ENCODE measurements at regions not wholly inside any gene's neighbourhood (a gene's known extent, or its start where the extent isn't known, plus 50 kb on each side); places are given as distances from the start of the nearest gene placed in this dataset.
A peak's percentile ranks its signal among the peaks of the same experiment; 100 is the strongest.

- Histone ChIP-seq H3K4me3 (replicated peaks in 1 of 3) (no peak overlapping the region), H3K4me1 (peaks cover 0 to 15% of the 10 kb centered on the region in 2 donors), H3K27me3 (no peaks in the 10 kb centered on the region), H3K27ac (peak overlapping the region; percentile 8 to 33 (median 13)), H3K9me3 (no peaks in the 10 kb centered on the region), H3K36me3 (no peaks in the 10 kb centered on the region)
- TF ChIP-seq, protein P1, sequence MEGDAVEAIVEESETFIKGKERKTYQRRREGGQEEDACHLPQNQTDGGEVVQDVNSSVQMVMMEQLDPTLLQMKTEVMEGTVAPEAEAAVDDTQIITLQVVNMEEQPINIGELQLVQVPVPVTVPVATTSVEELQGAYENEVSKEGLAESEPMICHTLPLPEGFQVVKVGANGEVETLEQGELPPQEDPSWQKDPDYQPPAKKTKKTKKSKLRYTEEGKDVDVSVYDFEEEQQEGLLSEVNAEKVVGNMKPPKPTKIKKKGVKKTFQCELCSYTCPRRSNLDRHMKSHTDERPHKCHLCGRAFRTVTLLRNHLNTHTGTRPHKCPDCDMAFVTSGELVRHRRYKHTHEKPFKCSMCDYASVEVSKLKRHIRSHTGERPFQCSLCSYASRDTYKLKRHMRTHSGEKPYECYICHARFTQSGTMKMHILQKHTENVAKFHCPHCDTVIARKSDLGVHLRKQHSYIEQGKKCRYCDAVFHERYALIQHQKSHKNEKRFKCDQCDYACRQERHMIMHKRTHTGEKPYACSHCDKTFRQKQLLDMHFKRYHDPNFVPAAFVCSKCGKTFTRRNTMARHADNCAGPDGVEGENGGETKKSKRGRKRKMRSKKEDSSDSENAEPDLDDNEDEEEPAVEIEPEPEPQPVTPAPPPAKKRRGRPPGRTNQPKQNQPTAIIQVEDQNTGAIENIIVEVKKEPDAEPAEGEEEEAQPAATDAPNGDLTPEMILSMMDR (IDR thresholded peaks at IDR 0.05), result no peak
- no peak for TF ChIP-seq POLR2A (IDR thresholded peaks at IDR 0.05)
- WGBS, 2 donors, result 11 to 12% methylated on average over 3 of the region's 3 CpGs
- DNase-seq, result no peak
- intact Hi-C loops (cut with DNase I), result no loop called here
Measured at GRCh38 chr14:87628780-87629179, 364.2 kb downstream of the GALC start.

DNA sequence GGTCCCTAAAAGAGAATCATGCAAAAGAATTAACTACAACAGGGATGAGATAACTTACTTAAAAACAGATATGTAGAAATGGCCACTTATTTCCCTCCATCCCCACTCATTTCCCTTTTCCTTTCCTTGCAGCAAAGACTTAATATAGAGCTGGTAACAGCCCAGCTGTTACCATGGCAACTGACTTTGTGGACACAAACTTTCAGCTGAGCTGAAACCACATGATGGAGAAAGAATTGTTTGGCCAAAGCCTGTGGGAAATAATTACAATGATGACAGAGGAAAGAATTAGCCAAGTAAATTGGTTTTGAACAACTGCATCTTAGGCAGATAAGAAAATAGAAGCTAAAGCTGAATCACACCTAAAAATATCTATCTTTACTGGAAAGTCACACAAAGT, 364.9 kb downstream of the GALC start:
- intact Hi-C loops (cut with DNase I), result no loop called here
- Histone ChIP-seq H3K27ac (peak overlapping the region; percentile 8 to 33 (median 13)), H3K9me3 (no peaks in the 10 kb centered on the region), H3K36me3 (no peaks in the 10 kb centered on the region), H3K27me3 (no peaks in the 10 kb centered on the region), H3K4me3 (replicated peaks in 1 of 3) (no peak overlapping the region), H3K4me1 (peaks cover 0 to 15% of the 10 kb centered on the region in 2 donors)
- TF ChIP-seq POLR2A (IDR thresholded peaks at IDR 0.05), result no peak
- TF ChIP-seq, protein P1 (IDR thresholded peaks at IDR 0.05), result no peak
- DNase-seq, result peak; percentile 53 to 57

DNA sequence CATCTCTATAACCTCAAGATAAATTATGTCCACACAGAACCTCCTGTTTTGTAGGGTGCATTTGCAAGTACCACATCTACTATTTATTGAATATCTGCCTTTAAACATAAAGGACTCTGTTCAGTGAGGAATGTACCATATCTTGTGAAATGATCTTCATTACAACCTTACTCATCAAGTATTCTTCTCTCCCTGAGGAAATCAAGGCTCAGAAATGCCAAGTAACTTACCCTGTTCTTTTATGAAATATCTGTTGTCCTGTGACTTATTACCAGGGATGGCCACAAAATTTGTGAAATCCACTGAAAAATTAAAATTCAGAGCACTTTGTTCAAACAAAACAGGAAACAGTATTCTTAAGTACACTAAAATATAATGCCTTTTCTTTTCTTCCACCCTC, 366.7 kb downstream of the GALC start:
- DNase-seq, result no peak
- Histone ChIP-seq H3K4me1 (peaks cover 0 to 15% of the 10 kb centered on the region in 2 donors), H3K9me3 (no peaks in the 10 kb centered on the region), H3K4me3 (replicated peaks in 1 of 3) (no peak overlapping the region), H3K27ac (no peak overlapping the region), H3K27me3 (no peaks in the 10 kb centered on the region), H3K36me3 (no peaks in the 10 kb centered on the region)
- no peak for TF ChIP-seq POLR2A (IDR thresholded peaks at IDR 0.05)
- TF ChIP-seq, protein P1 (IDR thresholded peaks at IDR 0.05), result no peak
- intact Hi-C loops (cut with DNase I), result no loop called here

- H3K9me3 ChIP-seq, result no peaks in the 10 kb centered on the region
- H3K4me1 ChIP-seq, result peaks cover 0 to 11% of the 10 kb centered on the region in 2 donors
- intact Hi-C loops (cut with DNase I), result no loop called here
- H3K27me3 ChIP-seq, result no peaks in the 10 kb centered on the region
- DNase-seq, result no peak
- no peaks in the 10 kb centered on the region for H3K36me3 ChIP-seq
- WGBS, 2 donors, result 85 to 88% methylated on average over 1 of the region's 1 CpG
- H3K27ac ChIP-seq, result no peak overlapping the region
- TF ChIP-seq, protein P1 (IDR thresholded peaks at IDR 0.05), result no peak
- TF ChIP-seq POLR2A (IDR thresholded peaks at IDR 0.05), result no peak
- no peak overlapping the region for H3K4me3 ChIP-seq (replicated peaks in 1 of 3)
Measured at GRCh38 chr14:87623616-87624015, 369.4 kb downstream of the GALC start.

GRCh38 chr14:87617079-87617478, 375.9 kb downstream of the GALC start:
- no peaks in the 10 kb centered on the region for H3K36me3 ChIP-seq
- no peak overlapping the region for H3K4me3 ChIP-seq (replicated peaks in 1 of 3)
- TF ChIP-seq POLR2A (IDR thresholded peaks at IDR 0.05), result no peak
- TF ChIP-seq, protein P1 (IDR thresholded peaks at IDR 0.05), result no peak
- no peak overlapping the region for H3K27ac ChIP-seq
- 63 to 69% methylated on average over 4 of the region's 4 CpGs for WGBS, 2 donors
- no peaks in the 10 kb centered on the region for H3K4me1 ChIP-seq
- DNase-seq, result no peak
- H3K27me3 ChIP-seq, result no peaks in the 10 kb centered on the region
- no peaks in the 10 kb centered on the region for H3K9me3 ChIP-seq
- intact Hi-C loops (cut with DNase I), result no loop called here

Measured in thyroid gland (tissue), 4 donors.